MM.1S (cell line): ENCODE measurements at regions not wholly inside any gene's neighbourhood (a gene's known extent, or its start where the extent isn't known, plus 50 kb on each side); places are given as distances from the start of the nearest gene placed in this dataset.

ENCODE experiments used
- DNase-seq: peaks from one replicate; pipeline ENCODE4 v3.0.0-alpha.2; 2015
- H2AFZ ChIP-seq: fragments of 300-600 bp; sonication (generic); 2 replicates; pipeline ENCODE4 v1.6.0; 2016; ENCODE audit warnings: antibody characterized with exemption, low read length
- H3F3A ChIP-seq: fragments of 300-600 bp; sonication (generic); 2 replicates; pipeline ENCODE4 v1.6.1; 2016; ENCODE audit warnings: mild to moderate bottlenecking, antibody characterized with exemption, low read length, moderate library complexity, mixed read lengths; ENCODE audit not compliant: insufficient read depth
- H3K27ac ChIP-seq: fragments of 300-600 bp; sonication (generic); 2 replicates; pipeline ENCODE4 v1.5.1; 2016; ENCODE audit warnings: mild to moderate bottlenecking, low read length
- H3K27me3 ChIP-seq: fragments of 300-600 bp; sonication (generic); replicated peaks from 2 replicates; pipeline ENCODE4 v1.6.0; 2016; ENCODE audit warnings: low read length; ENCODE audit not compliant: insufficient read depth
- H3K36me3 ChIP-seq: fragments of 300-600 bp; sonication (generic); replicated peaks from 2 replicates; pipeline ENCODE4 v1.6.1; 2016; ENCODE audit warnings: mild to moderate bottlenecking, low read length, mixed read lengths; ENCODE audit not compliant: insufficient read depth
- H3K4me1 ChIP-seq: fragments of 300-600 bp; sonication (generic); 2 replicates; pipeline ENCODE4 v1.6.1; 2016; ENCODE audit warnings: low read length, mixed read lengths
- H3K4me2 ChIP-seq: fragments of 300-600 bp; sonication (generic); 2 replicates; pipeline ENCODE4 v1.6.0; 2016; ENCODE audit warnings: low read depth, low read length
- H3K4me3 ChIP-seq: fragments of 300-600 bp; sonication (generic); 2 replicates; pipeline ENCODE4 v1.5.1; 2016; ENCODE audit warnings: low read length, mixed read lengths
- H3K79me2 ChIP-seq: fragments of 300-600 bp; sonication (generic); 2 replicates; pipeline ENCODE4 v1.6.1; 2016; ENCODE audit warnings: mixed run types, low read length, mixed read lengths
- H3K9ac ChIP-seq: fragments of 300-600 bp; sonication (generic); 2 replicates; pipeline ENCODE4 v1.6.1; 2016; ENCODE audit warnings: low read length, mixed read lengths
- H3K9me2 ChIP-seq: fragments of 300-600 bp; sonication (generic); replicated peaks from 2 replicates; pipeline ENCODE4 v1.6.1; 2016; ENCODE audit warnings: mild to moderate bottlenecking, low read length, mixed read lengths; ENCODE audit not compliant: insufficient read depth
- H3K9me3 ChIP-seq: fragments of 300-600 bp; sonication (generic); replicated peaks from 2 replicates; pipeline ENCODE4 v1.6.1; 2016; ENCODE audit warnings: mild to moderate bottlenecking, low read length, mixed read lengths; ENCODE audit not compliant: insufficient read depth
- H4K20me1 ChIP-seq: fragments of 300-600 bp; sonication (generic); 2 replicates; pipeline ENCODE4 v1.6.1; 2016; ENCODE audit warnings: mild to moderate bottlenecking, low read length, moderate library complexity, mixed read lengths; ENCODE audit not compliant: insufficient read depth
- CTCF ChIP-seq: fragments of 300-600 bp; sonication (generic); IDR thresholded peaks from 2 replicates; pipeline ENCODE4 v1.5.1; 2016; ENCODE audit warnings: antibody characterized with exemption, low read length, mixed read lengths
- EZH2 ChIP-seq: fragments of 300-600 bp; sonication (generic); optimal IDR thresholded peaks from 2 replicates; pipeline ENCODE3; 2017; ENCODE audit warnings: low read depth, mild to moderate bottlenecking, antibody characterized with exemption, low read length, mixed read lengths
- EZH2phosphoT487 ChIP-seq: fragments of 300-600 bp; sonication (generic); IDR thresholded peaks from 2 replicates; pipeline ENCODE4 v1.6.1; 2018; ENCODE audit warnings: antibody characterized with exemption, low read length

GRCh38 chr11:95296621-95297025 lies 65.6 kb upstream of the SESN3 start:
- Histone ChIP-seq H3K27me3 (no peaks in the 10 kb centered on the region), H3K9me3 (no peaks in the 10 kb centered on the region), H2AFZ (no peak overlapping the region), H3K27ac (no peak overlapping the region), H3K4me1 (no peaks in the 10 kb centered on the region), H3K4me2 (no peak overlapping the region), H3K79me2 (no peaks in the 10 kb centered on the region), H3K9ac (no peak overlapping the region), H4K20me1 (no peaks in the 10 kb centered on the region), H3K4me3 (no peak overlapping the region), H3K36me3 (no peaks in the 10 kb centered on the region), H3F3A (no peaks in the 10 kb centered on the region), H3K9me2 (no peaks in the 10 kb centered on the region)
- TF ChIP-seq EZH2 = no peak
- no peak for DNase-seq

GRCh38 chr11:95296165-95296564 lies 65.2 kb upstream of the SESN3 start:
- no peak for TF ChIP-seq CTCF
- H3K4me2 ChIP-seq = no peak overlapping the region
- no peaks in the 10 kb centered on the region for H3K36me3 ChIP-seq
- DNase-seq = no peak
- H3F3A ChIP-seq = no peaks in the 10 kb centered on the region
- no peaks in the 10 kb centered on the region for H3K4me1 ChIP-seq
- H4K20me1 ChIP-seq = no peaks in the 10 kb centered on the region
- no peaks in the 10 kb centered on the region for H3K9me3 ChIP-seq
- no peaks in the 10 kb centered on the region for H3K79me2 ChIP-seq
- no peak overlapping the region for H3K9ac ChIP-seq
- H2AFZ ChIP-seq = no peak overlapping the region
- H3K27me3 ChIP-seq = no peaks in the 10 kb centered on the region
- no peaks in the 10 kb centered on the region for H3K9me2 ChIP-seq
- H3K27ac ChIP-seq = no peak overlapping the region
- H3K4me3 ChIP-seq = no peak overlapping the region

- no peak overlapping the region for H3K9ac ChIP-seq
- DNase-seq = no peak
- no peaks in the 10 kb centered on the region for H3K4me1 ChIP-seq
- no peaks in the 10 kb centered on the region for H3K79me2 ChIP-seq
- no peaks in the 10 kb centered on the region for H3F3A ChIP-seq
- no peaks in the 10 kb centered on the region for H4K20me1 ChIP-seq
- no peaks in the 10 kb centered on the region for H3K36me3 ChIP-seq
- no peak overlapping the region for H2AFZ ChIP-seq
- no peaks in the 10 kb centered on the region for H3K9me3 ChIP-seq
- no peak overlapping the region for H3K4me3 ChIP-seq
- no peak overlapping the region for H3K27ac ChIP-seq
- H3K9me2 ChIP-seq = no peaks in the 10 kb centered on the region
- no peaks in the 10 kb centered on the region for H3K27me3 ChIP-seq
- no peak overlapping the region for H3K4me2 ChIP-seq
- TF ChIP-seq EZH2phosphoT487 (no peak), EZH2 (no peak), CTCF (no peak)
Observed at GRCh38 chr11:95295382-95296149, 64.6 kb upstream of the SESN3 start.

GRCh38 chr11:95294701-95295100 lies 63.7 kb upstream of the SESN3 start:
- H3K4me2 ChIP-seq = no peak overlapping the region
- DNase-seq = no peak
- H3K4me1 ChIP-seq = no peaks in the 10 kb centered on the region

More at GRCh38 chr11:95294701-95295100, 63.7 kb upstream of the SESN3 start:
- no peaks in the 10 kb centered on the region for H4K20me1 ChIP-seq
- H3F3A ChIP-seq = no peaks in the 10 kb centered on the region
- H3K9ac ChIP-seq = no peak overlapping the region
- no peak overlapping the region for H3K4me3 ChIP-seq
- no peaks in the 10 kb centered on the region for H3K79me2 ChIP-seq
- H3K9me2 ChIP-seq = no peaks in the 10 kb centered on the region
- no peaks in the 10 kb centered on the region for H3K27me3 ChIP-seq
- no peak overlapping the region for H3K27ac ChIP-seq
- H3K36me3 ChIP-seq = no peaks in the 10 kb centered on the region
- TF ChIP-seq EZH2 = no peak
- TF ChIP-seq EZH2phosphoT487 = no peak
- no peak for TF ChIP-seq CTCF
- H3K9me3 ChIP-seq = no peaks in the 10 kb centered on the region
- H2AFZ ChIP-seq = no peak overlapping the region
